ENCODE measurements at regions not wholly inside any gene's neighbourhood (a gene's known extent, or its start where the extent isn't known, plus 50 kb on each side); places are given as distances from the start of the nearest gene placed in this dataset.

DNA sequence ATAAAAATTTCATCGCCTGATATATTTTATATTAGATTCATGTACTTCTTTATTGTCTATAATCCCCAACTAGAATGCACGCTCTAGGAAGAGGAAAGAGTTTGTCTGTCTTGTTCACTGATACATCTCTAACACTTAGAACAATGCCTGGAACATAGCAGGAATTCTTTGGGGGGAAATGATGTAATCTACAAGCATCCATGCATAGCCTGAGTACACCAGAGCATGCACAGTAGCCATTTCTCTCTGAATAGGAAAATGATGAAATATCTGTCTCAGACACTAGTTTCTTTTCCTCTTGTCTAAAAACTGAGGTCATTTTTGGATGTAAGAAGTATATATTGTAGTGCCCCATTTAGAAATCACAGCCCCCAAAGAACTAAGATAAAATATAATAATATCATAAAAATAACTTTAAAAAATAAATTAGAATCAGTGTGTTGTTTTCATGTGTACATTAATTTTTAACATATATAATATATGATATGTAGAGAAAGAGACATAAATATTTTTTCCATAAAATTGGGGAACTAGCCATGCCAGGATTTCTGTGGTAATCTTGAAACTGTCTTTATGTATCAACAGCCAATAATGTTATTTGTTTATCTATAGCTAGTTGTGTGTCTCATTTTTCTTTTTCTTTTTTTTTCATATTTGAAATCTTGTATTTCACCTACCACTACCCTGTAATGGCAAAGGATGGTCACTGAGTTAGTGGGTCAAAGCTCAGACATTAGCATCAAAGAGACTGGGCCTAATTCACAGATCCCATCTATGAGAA lies 155.6 kb upstream of the TMCC3 start:
- TF ChIP-seq NFIC (IDR thresholded peaks at IDR 0.05) (no peak), TCF12 (IDR thresholded peaks at IDR 0.05; ENCODE audit: low read depth) (peak; percentile 72), YY1 (IDR thresholded peaks at IDR 0.05; ENCODE audit: low read depth) (peak; percentile 67; the same call in 1 of the 2 replicates), CEBPB (IDR thresholded peaks at IDR 0.05) (peak; percentile 92), EGR1 (IDR thresholded peaks at IDR 0.05) (no peak), CREB1 (IDR thresholded peaks at IDR 0.05; ENCODE audit: low read depth) (no peak), EP300 (IDR thresholded peaks at IDR 0.05; ENCODE audit: borderline replicate concordance) (peak; percentile 85), FOXM1 (IDR thresholded peaks at IDR 0.05; ENCODE audit: borderline replicate concordance, low read depth) (peak; percentile 70), TAF1 (IDR thresholded peaks at IDR 0.05; ENCODE audit: low read depth) (no peak), ZBTB7A (IDR thresholded peaks at IDR 0.05; ENCODE audit: low read depth) (no peak), TEAD4 (IDR thresholded peaks at IDR 0.05) (peak; percentile 99), RAD21 (IDR thresholded peaks at IDR 0.05; ENCODE audit: low read depth) (no peak)
- TF ChIP-seq, protein P1, sequence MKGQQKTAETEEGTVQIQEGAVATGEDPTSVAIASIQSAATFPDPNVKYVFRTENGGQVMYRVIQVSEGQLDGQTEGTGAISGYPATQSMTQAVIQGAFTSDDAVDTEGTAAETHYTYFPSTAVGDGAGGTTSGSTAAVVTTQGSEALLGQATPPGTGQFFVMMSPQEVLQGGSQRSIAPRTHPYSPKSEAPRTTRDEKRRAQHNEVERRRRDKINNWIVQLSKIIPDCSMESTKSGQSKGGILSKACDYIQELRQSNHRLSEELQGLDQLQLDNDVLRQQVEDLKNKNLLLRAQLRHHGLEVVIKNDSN (IDR thresholded peaks at IDR 0.05), result no peak
- TF ChIP-seq, protein P2, sequence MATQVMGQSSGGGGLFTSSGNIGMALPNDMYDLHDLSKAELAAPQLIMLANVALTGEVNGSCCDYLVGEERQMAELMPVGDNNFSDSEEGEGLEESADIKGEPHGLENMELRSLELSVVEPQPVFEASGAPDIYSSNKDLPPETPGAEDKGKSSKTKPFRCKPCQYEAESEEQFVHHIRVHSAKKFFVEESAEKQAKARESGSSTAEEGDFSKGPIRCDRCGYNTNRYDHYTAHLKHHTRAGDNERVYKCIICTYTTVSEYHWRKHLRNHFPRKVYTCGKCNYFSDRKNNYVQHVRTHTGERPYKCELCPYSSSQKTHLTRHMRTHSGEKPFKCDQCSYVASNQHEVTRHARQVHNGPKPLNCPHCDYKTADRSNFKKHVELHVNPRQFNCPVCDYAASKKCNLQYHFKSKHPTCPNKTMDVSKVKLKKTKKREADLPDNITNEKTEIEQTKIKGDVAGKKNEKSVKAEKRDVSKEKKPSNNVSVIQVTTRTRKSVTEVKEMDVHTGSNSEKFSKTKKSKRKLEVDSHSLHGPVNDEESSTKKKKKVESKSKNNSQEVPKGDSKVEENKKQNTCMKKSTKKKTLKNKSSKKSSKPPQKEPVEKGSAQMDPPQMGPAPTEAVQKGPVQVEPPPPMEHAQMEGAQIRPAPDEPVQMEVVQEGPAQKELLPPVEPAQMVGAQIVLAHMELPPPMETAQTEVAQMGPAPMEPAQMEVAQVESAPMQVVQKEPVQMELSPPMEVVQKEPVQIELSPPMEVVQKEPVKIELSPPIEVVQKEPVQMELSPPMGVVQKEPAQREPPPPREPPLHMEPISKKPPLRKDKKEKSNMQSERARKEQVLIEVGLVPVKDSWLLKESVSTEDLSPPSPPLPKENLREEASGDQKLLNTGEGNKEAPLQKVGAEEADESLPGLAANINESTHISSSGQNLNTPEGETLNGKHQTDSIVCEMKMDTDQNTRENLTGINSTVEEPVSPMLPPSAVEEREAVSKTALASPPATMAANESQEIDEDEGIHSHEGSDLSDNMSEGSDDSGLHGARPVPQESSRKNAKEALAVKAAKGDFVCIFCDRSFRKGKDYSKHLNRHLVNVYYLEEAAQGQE (IDR thresholded peaks at IDR 0.05; ENCODE audit: low read depth), result no peak
- TF ChIP-seq, protein P3, sequence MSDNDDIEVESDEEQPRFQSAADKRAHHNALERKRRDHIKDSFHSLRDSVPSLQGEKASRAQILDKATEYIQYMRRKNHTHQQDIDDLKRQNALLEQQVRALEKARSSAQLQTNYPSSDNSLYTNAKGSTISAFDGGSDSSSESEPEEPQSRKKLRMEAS (IDR thresholded peaks at IDR 0.05), result peak; percentile 66; the same call in 1 of the 2 replicates

DNA sequence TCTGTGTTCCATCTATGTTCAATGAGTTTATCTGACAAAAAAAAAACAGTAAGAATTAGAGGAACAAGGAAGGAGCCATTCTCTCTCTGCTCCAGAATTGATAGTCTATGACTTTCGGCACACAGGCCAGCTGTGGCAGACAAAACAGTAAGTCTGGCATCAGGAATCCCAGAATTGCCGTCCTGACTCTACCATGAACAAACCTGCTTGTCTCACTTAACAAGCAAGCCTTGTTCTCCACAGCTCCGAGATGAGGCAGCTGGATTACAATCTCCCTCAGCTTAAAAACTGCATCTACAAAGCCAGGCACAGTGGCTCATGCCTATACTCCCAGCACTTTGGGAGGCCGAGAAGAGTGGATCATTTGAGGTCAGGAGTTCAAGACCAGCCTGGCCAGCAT lies 153.6 kb upstream of the TMCC3 start:
- TF ChIP-seq ZBTB7A (IDR thresholded peaks at IDR 0.05; ENCODE audit: low read depth), result no peak
- TF ChIP-seq, protein P2 (IDR thresholded peaks at IDR 0.05; ENCODE audit: low read depth), result no peak
- TF ChIP-seq, protein P3 (IDR thresholded peaks at IDR 0.05), result no peak
- TF ChIP-seq, protein P1 (IDR thresholded peaks at IDR 0.05), result no peak
- TF ChIP-seq FOXM1 (IDR thresholded peaks at IDR 0.05; ENCODE audit: borderline replicate concordance, low read depth), result no peak
- no peak for TF ChIP-seq CREB1 (IDR thresholded peaks at IDR 0.05; ENCODE audit: low read depth)
- no peak for TF ChIP-seq YY1 (IDR thresholded peaks at IDR 0.05; ENCODE audit: low read depth)
- no peak for TF ChIP-seq TAF1 (IDR thresholded peaks at IDR 0.05; ENCODE audit: low read depth)
- TF ChIP-seq TEAD4 (IDR thresholded peaks at IDR 0.05), result no peak

DNA sequence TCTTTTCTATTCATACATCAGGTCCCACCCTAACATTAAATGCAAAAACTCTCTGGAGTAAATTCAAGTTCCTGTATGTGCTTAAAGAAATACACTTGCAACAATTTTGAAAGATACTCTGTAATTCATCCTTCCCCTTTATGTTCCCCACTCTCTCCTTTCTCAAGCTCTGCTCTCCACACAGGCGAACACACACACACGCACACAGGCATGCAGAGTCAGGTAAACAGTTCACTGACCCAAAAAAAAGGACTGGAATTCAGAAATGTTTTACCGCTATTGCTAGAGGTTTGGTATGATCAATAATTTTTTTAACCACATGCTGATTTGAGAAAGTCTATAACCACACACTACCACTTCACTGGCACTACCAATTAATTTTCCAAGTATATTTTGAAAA lies 152.4 kb upstream of the TMCC3 start:
- TF ChIP-seq, protein P3 (IDR thresholded peaks at IDR 0.05), result no peak
- TF ChIP-seq NFIC (IDR thresholded peaks at IDR 0.05) (no peak), FOXM1 (IDR thresholded peaks at IDR 0.05; ENCODE audit: borderline replicate concordance, low read depth) (no peak), CREB1 (IDR thresholded peaks at IDR 0.05; ENCODE audit: low read depth) (no peak)
- TF ChIP-seq, protein P1 (IDR thresholded peaks at IDR 0.05), result no peak

DNA sequence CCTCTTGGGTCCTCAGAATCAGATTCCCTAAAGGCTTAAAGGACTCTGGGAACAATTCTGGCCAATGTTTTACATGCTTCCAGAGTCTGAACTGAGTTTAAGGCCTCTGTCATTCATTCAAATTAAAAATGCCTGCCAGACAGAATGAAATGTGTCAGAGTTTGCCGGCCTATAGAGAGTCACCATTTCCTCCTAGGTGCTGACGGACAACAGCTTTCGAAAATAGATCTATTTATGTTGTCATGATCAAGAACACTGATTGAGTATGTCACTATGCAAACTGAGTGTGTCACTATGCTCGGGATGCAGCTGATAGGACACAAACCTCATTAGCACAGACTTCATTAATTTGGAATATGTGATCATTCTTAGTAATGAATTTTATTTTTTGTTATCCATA lies 151.4 kb upstream of the TMCC3 start:
- TF ChIP-seq FOXM1 (IDR thresholded peaks at IDR 0.05; ENCODE audit: borderline replicate concordance, low read depth) (no peak), YY1 (IDR thresholded peaks at IDR 0.05; ENCODE audit: low read depth) (no peak), RAD21 (IDR thresholded peaks at IDR 0.05; ENCODE audit: low read depth) (no peak), TAF1 (IDR thresholded peaks at IDR 0.05; ENCODE audit: low read depth) (no peak), CEBPB (IDR thresholded peaks at IDR 0.05) (no peak), EGR1 (IDR thresholded peaks at IDR 0.05) (no peak)
- TF ChIP-seq, protein P3 (IDR thresholded peaks at IDR 0.05), result no peak
- TF ChIP-seq, protein P1 (IDR thresholded peaks at IDR 0.05), result no peak

All from Ishikawa (cell line).